HG02943 (cell line): ENCODE measurements at regions not wholly inside any gene's neighbourhood (a gene's known extent, or its start where the extent isn't known, plus 50 kb on each side); places are given as distances from the start of the nearest gene placed in this dataset.

Experiments
- ATAC-seq: cut with Tn5 transposase; IDR thresholded peaks from one replicate; pipeline ENCODE4 v1.9.1; 2021; ENCODE audit warnings: mild to moderate bottlenecking, low read depth, moderate library complexity; ENCODE audit not compliant: unreplicated experiment

DNA sequence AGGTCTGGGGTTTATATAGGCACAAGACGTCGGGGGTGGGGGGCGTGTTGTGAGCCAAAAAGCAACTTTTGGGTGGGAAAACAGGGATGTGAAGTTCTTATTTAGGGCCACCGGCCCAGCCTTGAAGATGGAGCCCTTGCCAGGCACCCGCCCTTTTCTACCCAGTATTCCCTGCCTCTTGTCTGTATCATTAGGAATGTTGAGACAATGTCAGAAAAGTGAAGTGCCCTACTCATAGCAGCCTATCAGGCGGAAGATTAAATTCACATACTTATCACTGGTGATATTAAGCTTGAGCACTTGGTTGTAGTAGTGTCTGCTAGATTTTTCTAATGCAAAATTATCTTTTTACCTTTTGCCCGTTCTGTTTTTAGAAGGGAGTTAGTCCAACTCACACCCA is 293.5 kb downstream of the CDH10 start:
- ATAC-seq = no peak

DNA sequence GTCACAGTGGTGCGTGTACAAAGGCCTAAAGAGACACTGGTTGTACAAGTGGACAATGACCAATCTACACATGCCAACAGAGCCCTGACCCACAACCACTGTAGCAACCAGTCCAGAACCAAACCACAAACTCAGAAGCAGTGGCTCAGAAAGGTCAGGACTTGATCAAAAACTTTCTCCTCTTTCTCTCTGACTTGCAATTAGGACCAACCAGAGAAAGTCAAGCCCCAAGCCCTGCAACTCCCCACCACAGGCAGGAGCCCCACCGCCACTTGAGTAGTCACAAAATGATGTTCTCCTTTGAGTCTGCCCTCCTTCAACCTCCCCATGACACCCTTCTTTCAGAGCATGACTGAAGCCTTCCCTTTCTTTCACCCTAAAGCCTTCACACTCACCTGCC is 291.8 kb downstream of the CDH10 start:
- ATAC-seq = no peak

DNA sequence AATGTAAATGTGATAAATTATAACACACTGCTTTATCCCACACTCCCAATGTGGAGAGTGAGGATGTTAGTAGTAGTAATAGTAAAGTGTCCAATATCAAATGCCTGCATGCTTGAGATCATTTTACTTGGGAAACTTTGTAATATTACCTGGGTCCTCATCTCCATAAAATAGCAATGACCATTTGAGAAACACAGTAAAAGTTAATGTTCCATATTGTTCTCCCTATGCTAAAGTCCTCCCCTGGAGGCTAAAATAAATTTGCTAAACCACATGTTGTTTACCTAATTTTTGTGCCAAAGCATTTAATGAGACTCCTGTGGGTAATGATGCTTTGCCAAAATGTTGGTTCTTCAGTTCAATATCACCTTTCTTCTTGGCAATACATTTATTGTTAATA is 291.2 kb downstream of the CDH10 start:
- no peak for ATAC-seq

DNA sequence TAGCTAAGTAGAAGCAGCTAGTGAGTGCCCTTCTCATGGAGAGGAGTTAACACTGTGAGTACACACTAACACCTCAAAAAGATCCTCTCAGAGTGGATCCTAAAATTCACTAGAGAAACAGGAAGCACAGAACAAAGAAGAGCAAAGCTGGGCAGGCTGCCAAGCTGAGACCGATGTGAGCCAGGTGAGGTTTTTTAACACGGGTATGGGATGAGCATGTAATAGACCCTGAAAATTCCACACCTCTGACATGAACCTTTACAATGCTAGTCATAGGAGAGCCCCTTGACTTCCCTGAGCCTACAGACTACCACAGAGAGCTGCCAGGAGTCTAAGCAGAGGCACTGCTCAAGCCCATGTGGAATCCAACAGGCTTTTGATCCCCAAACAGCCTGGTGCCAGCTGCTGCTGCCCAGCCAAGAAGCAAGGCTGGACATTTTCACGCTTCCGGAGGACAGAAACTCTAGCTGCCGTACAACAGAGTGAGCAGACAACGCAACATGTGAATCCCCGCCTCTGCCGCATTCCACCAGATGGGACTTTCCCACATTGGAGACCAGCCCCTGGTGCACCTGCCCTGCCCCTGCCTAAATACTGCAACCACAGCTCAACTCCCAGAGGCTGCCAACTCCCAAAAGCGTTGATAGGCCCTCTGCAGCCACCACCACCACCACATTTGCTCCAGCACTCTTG is 280.8 kb downstream of the CDH10 start:
- no peak for ATAC-seq

GRCh38 chr5:24364711-24365110 is 280.1 kb downstream of the CDH10 start:
- ATAC-seq = no peak

DNA sequence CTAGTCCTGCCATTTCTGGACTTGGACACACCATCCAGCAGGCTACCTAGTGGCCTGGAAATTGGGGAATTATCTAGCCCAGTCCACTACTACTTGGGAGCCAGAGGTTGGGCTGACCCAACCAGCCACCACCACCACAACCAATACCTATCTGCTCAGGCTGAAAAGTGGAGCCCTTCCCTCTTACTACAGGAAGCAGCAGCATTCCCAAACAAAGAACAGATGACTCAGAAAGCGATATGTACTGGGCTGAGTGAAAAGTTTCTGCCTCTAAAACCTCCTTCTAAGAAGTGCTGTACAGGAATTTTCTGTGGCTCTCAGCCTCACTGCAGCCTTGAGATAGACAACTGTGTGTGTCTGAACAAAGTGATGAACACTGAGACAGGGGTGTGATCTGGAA is 279.4 kb downstream of the CDH10 start:
- ATAC-seq = no peak

- no peak for ATAC-seq
These were observed 277.6 kb downstream of the CDH10 start for GRCh38 chr5:24367216-24367615.

- no peak for ATAC-seq
These were observed 276.7 kb downstream of the CDH10 start for GRCh38 chr5:24368115-24368514.

- ATAC-seq = no peak
These were observed 268.6 kb downstream of the CDH10 start for GRCh38 chr5:24376210-24376609.

DNA sequence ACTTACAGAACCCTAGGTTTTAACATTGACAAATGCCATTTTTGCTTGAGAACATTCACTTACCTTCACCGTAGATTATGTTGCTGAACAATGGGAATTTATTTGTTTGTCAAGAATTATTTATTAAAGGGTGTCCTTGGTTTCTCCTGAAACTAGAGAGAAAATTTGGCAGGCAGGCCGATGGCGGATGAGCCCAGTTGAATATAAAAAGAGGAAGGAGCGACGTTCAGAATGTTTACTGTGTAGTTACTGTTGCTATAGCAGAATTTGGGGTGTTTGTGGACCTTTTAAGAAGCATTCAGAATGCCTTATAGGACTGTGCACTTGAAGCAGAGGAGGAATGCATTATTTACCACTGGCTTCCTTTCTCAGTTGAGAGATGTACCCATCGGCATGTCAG is 268.2 kb downstream of the CDH10 start:
- ATAC-seq = no peak

GRCh38 chr5:24381861-24382489 is 262.8 kb downstream of the CDH10 start:
- ATAC-seq = no peak

DNA sequence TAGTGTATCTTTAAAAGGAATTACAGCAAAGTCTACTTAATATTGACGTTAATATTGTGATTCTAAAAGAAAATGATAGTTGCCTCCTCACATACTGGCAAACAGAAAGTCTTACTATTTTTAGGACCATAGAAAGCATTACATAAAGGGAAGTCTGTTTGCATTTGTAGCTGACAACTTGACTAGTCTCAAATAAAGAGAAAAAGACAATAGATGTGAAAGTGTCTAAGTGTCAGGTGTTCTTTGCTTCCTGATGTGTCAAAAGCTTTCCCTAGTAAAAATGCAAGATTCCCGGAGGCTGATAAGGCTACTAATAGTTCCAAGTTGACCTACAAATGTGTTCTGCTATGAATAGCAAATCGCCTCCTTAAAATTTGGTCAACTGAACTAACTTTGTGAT is 259.7 kb downstream of the CDH10 start:
- ATAC-seq = no peak

DNA sequence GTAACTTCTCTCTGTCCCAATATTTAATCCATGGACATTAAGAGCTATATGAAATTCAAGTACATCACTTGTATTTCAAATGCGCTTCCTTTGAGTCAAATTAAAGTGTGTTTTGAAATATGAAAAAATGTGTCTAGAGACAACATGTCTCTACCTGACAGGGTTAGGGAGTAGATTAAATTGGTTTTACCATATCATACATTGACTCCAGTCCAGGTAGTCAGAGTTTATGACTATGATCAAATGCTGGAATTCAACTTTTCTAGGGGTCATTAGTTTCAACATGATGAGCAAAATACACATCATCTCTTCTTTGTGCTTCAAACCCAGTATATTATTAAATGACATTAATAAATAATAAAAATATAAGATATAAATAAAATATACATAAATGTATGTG is 259.2 kb downstream of the CDH10 start:
- no peak for ATAC-seq

GRCh38 chr5:24388448-24388847 is 256.3 kb downstream of the CDH10 start:
- no peak for ATAC-seq

DNA sequence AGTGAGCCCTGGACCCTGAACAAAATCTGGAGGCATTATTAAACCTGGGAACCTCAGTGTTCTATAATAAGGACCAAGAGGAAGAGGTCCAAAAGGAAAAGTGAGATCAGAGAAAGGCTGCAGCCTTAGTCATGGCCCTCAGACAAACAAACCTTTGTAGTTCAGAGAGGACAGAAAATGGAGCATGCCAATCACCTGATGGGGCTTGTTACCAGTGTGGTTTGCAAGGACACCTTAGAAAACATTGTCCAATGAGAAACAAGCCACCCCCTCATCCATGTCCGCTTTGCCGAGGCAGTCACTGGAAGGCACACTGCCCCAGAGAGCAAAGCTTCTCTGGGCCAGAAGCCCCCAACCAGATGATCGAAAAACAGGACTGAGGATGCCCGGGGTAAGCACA is 254.8 kb downstream of the CDH10 start:
- no peak for ATAC-seq

DNA sequence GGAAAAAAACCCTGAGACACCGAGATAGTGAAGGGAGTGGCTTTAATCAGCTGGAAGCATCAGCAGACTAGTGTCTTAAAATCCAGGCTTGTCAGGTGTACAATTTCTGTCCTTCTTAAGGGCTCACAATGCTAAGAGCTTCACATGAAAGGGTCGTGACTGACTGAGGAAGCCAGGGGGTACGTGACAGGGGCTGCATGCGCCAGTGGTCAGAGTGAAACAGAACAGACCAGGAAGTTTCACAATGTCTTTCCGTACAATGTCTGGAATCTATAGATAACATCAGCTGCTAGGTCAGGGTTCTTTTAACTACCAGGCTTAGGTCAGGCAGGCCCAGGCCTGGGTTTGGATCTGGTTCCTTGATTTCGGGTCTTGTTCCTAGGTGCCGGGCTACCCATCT is 253.0 kb downstream of the CDH10 start:
- ATAC-seq = no peak

DNA sequence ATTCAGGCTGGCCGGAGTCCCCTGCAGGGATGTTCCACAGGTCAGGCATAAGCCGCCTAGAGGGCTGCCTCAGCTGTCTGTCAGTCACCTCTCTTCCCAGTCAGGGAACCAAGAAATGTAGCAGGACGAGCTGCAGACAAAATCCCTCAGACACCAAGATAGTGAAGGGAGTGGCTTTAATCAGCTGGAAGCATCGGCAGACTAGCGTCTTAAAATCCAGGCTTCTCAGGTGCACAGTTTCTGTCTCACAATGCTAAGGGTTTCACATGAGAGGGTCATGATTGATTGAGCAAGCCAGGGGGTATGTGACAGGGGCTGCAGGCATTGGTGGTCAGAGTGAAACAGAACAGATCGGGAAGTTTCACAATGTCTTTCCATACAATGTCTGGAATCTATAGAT is 247.2 kb downstream of the CDH10 start:
- ATAC-seq = no peak

DNA sequence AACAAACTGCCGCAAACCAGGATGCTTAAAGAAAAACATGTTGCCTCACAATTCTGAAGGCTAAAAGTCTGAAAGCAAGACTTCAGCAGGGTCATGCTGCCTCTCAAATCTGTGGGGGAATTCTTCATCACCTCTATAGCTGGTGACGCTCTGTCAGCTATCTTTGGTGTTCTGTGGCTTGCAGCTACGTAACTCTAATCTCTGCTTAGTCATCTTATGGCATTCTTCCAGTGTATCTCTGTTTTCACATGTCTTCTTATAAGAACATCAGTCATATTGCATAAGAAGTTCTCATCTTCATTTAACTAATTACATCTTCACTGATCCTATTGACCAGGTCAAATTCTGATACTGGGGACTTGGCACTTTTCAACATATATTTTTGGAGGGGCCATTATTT is 243.0 kb downstream of the CDH10 start:
- no peak for ATAC-seq

DNA sequence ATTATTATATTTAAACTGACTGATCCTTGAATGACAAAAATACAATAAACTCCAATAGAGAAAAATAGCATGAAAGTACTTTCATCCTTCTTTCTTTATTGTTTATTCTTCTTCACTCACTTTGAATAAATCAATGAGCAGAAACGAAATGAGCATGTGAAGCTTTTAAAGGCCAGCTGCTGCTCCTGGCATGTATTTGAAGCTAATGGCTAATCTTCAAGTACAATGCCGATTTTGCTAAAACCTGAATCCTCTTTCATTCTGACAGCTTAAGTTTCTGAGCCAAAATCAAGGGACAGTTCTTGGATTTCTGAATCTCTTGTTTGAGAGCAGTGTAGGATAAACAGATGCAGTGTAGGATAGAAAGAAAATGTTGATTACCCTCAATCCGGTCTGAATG is 237.3 kb downstream of the CDH10 start:
- ATAC-seq = no peak

DNA sequence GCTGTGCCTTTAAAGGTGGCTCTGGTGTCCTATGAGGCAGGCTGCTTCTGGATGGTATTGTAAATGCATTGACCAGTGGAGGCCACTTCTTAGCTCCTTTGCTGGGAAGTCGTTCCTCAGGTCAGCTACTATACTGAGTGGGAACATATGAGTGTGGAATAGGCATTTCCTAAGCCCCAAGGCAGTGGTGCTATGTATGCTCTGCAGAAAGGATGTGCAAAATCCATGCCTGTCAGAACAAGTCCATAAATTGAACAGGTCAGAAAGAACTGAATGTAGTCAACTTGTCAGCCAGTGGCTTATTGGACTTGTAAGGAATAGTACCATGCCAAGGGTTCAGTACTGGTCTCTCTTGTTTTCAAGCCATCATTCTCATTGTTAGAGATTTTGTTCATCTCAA is 216.4 kb downstream of the CDH10 start:
- ATAC-seq = no peak

DNA sequence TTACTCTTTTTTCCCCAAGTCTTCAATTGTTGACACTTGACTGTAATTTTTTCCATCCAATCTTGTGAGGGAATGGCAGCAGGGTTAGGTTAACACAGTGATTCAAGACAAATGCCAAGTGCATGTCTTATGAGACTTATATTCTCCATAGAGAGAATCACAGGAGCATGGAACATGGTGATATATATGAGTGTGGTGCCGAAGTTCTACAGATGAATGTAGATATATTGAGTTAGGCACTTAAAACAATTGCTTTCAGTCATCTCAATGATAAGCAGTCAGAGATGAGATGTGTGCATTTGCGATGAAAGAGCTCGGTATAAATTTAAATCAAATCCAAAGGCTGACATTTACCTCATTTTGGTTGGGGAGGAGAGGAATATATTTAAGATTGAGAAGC is 211.2 kb downstream of the CDH10 start:
- no peak for ATAC-seq
